HepG2 (cell line): ENCODE measurements at regions not wholly inside any gene's neighbourhood (a gene's known extent, or its start where the extent isn't known, plus 50 kb on each side); places are given as distances from the start of the nearest gene placed in this dataset.

Source experiments
- ATAC-seq: fragments of 200-7000 bp; cut with Tn5 transposase; 3 replicates; pipeline ENCODE4 v1.9.1; 2020; ENCODE audit warnings: mild to moderate bottlenecking, moderate library complexity
- BruUV-seq: library from RNA; stranded (reverse); fragments of 400-500 nt; replicated peaks from 2 replicates; lab custom pipeline; 2021; lab: Mats Ljungman, UMichigan
- CTCF ChIA-PET: fragments of 300-600 bp; formaldehyde crosslinking; extraction: SDS; loops from one replicate; lab custom pipeline; 2021; ENCODE audit warnings: low total read pairs, inconsistent platforms, low intra/inter-chr PET ratio; lab: Yijun Ruan, JAX
- POLR2A ChIA-PET: fragments of 350-600 bp; sonication (Branson Sonifier 250); formaldehyde crosslinking; loops from one replicate; lab custom pipeline; 2020; ENCODE audit warnings: antibody characterized with exemption, inconsistent platforms; lab: Yijun Ruan, JAX
- DNase-seq: peaks from one replicate; pipeline ENCODE4 v3.0.0-alpha.2; 2015; ENCODE audit warnings: low spot score
- FAIRE-seq: peaks from 3 replicates; lab custom pipeline; 2011; peaks lifted over from hg19 to GRCh38; lab: Jason Lieb, UNC
- H2AFZ ChIP-seq: one replicate; pipeline ENCODE4 v1.6.1; 2011; ENCODE audit warnings: low read length, inconsistent platforms
- H3K27ac ChIP-seq: fragments of 300-600 bp; 3 replicates; pipeline ENCODE4 v1.8.0; 2011; ENCODE audit warnings: mixed run types, mild to moderate bottlenecking, mixed read lengths, low read length, inconsistent platforms; ENCODE audit not compliant: insufficient read depth; ENCODE audit errors: extremely low read length
- H3K27me3 ChIP-seq, 2 experiments: fragments of 200-600 bp in 1 of 2; 2 replicates in 1 of 2; 3 replicates in 1 of 2; pipeline versions ENCODE4 v1.6.0 to v1.8.0; 2011; ENCODE audit warnings: low read length in 2 of 2, mild to moderate bottlenecking in 2 of 2, moderate library complexity in 2 of 2, inconsistent platforms in 1 of 2; ENCODE audit not compliant: insufficient read depth in 2 of 2, control insufficient read depth in 1 of 2
- H3K36me3 ChIP-seq, 2 experiments: fragments of 200-600 bp in 1 of 2; replicated peaks in 1 of 2; 2 replicates in 1 of 2; 3 replicates in 1 of 2; pipeline versions ENCODE4 v1.5.1 to v1.8.0; 2011; ENCODE audit warnings: low read length in 2 of 2, inconsistent platforms in 1 of 2; ENCODE audit not compliant: insufficient read depth in 2 of 2, control insufficient read depth in 1 of 2
- H3K4me1 ChIP-seq: 2 replicates; pipeline ENCODE4 v1.5.1; 2012; ENCODE audit warnings: low read length, inconsistent platforms; ENCODE audit not compliant: insufficient read depth
- H3K4me2 ChIP-seq: 2 replicates; pipeline ENCODE4 v1.6.0; 2011; ENCODE audit warnings: low read depth, low read length, inconsistent platforms
- H3K4me3 ChIP-seq, 3 experiments: fragments of 200-600 bp in 1 of 3; sonication (generic), shearing (Covaris generic) in 1 of 3; replicated peaks in 1 of 3; 2 replicates each; pipeline ENCODE4 v1.5.1; 2011 to 2016; ENCODE audit warnings: low read length in 3 of 3, inconsistent platforms in 2 of 3, low read depth in 2 of 3, mild to moderate bottlenecking in 2 of 3, control low read depth in 1 of 3, mixed read lengths in 1 of 3; ENCODE audit not compliant: insufficient read depth in 1 of 3
- H3K79me2 ChIP-seq: one replicate; pipeline ENCODE4 v1.6.1; 2011; ENCODE audit warnings: low read length, inconsistent platforms; ENCODE audit not compliant: insufficient read depth
- H3K9ac ChIP-seq: 2 replicates; pipeline ENCODE4 v1.6.0; 2011; ENCODE audit warnings: mild to moderate bottlenecking, low read depth, low read length, inconsistent platforms; ENCODE audit not compliant: insufficient read depth
- H3K9me3 ChIP-seq: 2 replicates; pipeline ENCODE4 v1.5.1; 2012; ENCODE audit warnings: mild to moderate bottlenecking, low read length
- H4K20me1 ChIP-seq: 2 replicates; pipeline ENCODE4 v1.6.0; 2011; ENCODE audit warnings: inconsistent platforms, mild to moderate bottlenecking, low read length, moderate library complexity; ENCODE audit not compliant: insufficient read depth
- AGO1 ChIP-seq: fragments of 200-400 bp; formaldehyde crosslinking; IDR thresholded peaks from 2 replicates; pipeline ENCODE4 v1.6.1; 2017; ENCODE audit warnings: mild to moderate bottlenecking, low read depth, low read length, moderate library complexity; ENCODE audit not compliant: poor library complexity, severe bottlenecking
- HIC2 ChIP-seq: sonication (generic); formaldehyde crosslinking; IDR thresholded peaks from 2 replicates; pipeline ENCODE4 v1.9.0; 2022; ENCODE audit warnings: low read depth, missing genetic modification reagents
- SNAPC4 ChIP-seq: sonication (generic); formaldehyde crosslinking; IDR thresholded peaks from 2 replicates; pipeline ENCODE4 v1.4.0; 2020; ENCODE audit warnings: mild to moderate bottlenecking, missing genetic modification reagents
- SRSF9 ChIP-seq: fragments of 200-400 bp; formaldehyde crosslinking; IDR thresholded peaks from 2 replicates; pipeline ENCODE4 v1.6.1; 2018; ENCODE audit warnings: borderline replicate concordance, mild to moderate bottlenecking, low read depth, low read length; ENCODE audit not compliant: insufficient read depth, poor library complexity, severe bottlenecking
- ZNF510 ChIP-seq: sonication (generic); formaldehyde crosslinking; IDR thresholded peaks from 2 replicates; pipeline ENCODE4 v1.4.0; 2020; ENCODE audit warnings: low read depth, mild to moderate bottlenecking, missing genetic modification reagents
- WGBS: methylation state at CpG from one replicate; pipeline ENCODE4 v1.1.6; 2017; ENCODE audit warnings: low lambda C conversion rate; 5-methylcytosine and 5-hydroxymethylcytosine counted together
- in situ Hi-C: cut with HindIII; loops from 2 replicates; pipeline ENCODE4 v1.10.0; 2017; ENCODE audit warnings: low pct_unique_long_range_greater_than_20kb; ENCODE audit not compliant: extremely low pct_ligation_motif_present
- intact Hi-C: fragments of 100-400 bp; cut with micrococcal nuclease; formaldehyde crosslinking; loops from one replicate; pipeline ENCODE4 v1.10.0; 2022; ENCODE audit not compliant: unreplicated experiment
- TF ChIP-seq, protein P1 (sequence below): fragments of 450-650 bp; IDR thresholded peaks from 2 replicates; pipeline ENCODE4 v1.6.1; 2017
- TF ChIP-seq, protein P2 (sequence below): sonication (generic); formaldehyde crosslinking; IDR thresholded peaks from 2 replicates; pipeline ENCODE4 v1.4.0; 2020; ENCODE audit warnings: mild to moderate bottlenecking, missing genetic modification reagents

- H3K4me2 ChIP-seq = no peak overlapping the region
- CTCF ChIA-PET = no interaction called here
- 8% methylated on average over 1 of the region's 1 CpG for WGBS
- BruUV-seq = no TSS peak
- POLR2A ChIA-PET = no interaction called here
- no peak for ATAC-seq
- no peaks in the 10 kb centered on the region for H3K79me2 ChIP-seq
- no peak overlapping the region for H3K27ac ChIP-seq
- intact Hi-C loops (no loop called here), in situ Hi-C loops (no loop called here)
- DNase-seq = no peak
- H3K36me3 ChIP-seq = no peaks in the 10 kb centered on the region
- H2AFZ ChIP-seq = no peak overlapping the region
- H3K4me3 ChIP-seq = no peak overlapping the region
- TF ChIP-seq, protein P1, sequence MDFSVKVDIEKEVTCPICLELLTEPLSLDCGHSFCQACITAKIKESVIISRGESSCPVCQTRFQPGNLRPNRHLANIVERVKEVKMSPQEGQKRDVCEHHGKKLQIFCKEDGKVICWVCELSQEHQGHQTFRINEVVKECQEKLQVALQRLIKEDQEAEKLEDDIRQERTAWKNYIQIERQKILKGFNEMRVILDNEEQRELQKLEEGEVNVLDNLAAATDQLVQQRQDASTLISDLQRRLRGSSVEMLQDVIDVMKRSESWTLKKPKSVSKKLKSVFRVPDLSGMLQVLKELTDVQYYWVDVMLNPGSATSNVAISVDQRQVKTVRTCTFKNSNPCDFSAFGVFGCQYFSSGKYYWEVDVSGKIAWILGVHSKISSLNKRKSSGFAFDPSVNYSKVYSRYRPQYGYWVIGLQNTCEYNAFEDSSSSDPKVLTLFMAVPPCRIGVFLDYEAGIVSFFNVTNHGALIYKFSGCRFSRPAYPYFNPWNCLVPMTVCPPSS = no peak
- TF ChIP-seq ZNF510 (CRISPR knock-in tag) (no peak), HIC2 (CRISPR knock-in tag) (no peak), AGO1 (no peak), SNAPC4 (no peak), SRSF9 (no peak)
- TF ChIP-seq, protein P2, sequence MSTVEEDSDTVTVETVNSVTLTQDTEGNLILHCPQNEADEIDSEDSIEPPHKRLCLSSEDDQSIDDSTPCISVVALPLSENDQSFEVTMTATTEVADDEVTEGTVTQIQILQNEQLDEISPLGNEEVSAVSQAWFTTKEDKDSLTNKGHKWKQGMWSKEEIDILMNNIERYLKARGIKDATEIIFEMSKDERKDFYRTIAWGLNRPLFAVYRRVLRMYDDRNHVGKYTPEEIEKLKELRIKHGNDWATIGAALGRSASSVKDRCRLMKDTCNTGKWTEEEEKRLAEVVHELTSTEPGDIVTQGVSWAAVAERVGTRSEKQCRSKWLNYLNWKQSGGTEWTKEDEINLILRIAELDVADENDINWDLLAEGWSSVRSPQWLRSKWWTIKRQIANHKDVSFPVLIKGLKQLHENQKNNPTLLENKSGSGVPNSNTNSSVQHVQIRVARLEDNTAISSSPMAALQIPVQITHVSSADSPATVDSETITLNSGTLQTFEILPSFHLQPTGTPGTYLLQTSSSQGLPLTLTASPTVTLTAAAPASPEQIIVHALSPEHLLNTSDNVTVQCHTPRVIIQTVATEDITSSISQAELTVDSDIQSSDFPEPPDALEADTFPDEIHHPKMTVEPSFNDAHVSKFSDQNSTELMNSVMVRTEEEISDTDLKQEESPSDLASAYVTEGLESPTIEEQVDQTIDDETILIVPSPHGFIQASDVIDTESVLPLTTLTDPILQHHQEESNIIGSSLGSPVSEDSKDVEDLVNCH (CRISPR knock-in tag) = no peak
- H3K4me1 ChIP-seq = no peaks in the 10 kb centered on the region
- H4K20me1 ChIP-seq = no peaks in the 10 kb centered on the region
- H3K27me3 ChIP-seq = no peaks in the 10 kb centered on the region
- H3K9ac ChIP-seq = no peak overlapping the region
- no peaks in the 10 kb centered on the region for H3K9me3 ChIP-seq
- FAIRE-seq = no peak
Observed at GRCh38 chrX:140342410-140342809, 162.5 kb downstream of the SOX3 start.
